NCI-H1436 (cell line): ENCODE measurements at regions not wholly inside any gene's neighbourhood (a gene's known extent, or its start where the extent isn't known, plus 50 kb on each side); places are given as distances from the start of the nearest gene placed in this dataset.

Source experiments
- DNase-seq: peaks from one replicate; lab custom pipeline; 2025; lab: John Stamatoyannopoulos, UW

- DNase-seq: no peak
These were observed 156.9 kb downstream of the USP12 start for GRCh38 chr13:27014406-27015359.

GRCh38 chr13:27012482-27013197 lies 159.0 kb downstream of the USP12 start:
- no peak for DNase-seq

DNA sequence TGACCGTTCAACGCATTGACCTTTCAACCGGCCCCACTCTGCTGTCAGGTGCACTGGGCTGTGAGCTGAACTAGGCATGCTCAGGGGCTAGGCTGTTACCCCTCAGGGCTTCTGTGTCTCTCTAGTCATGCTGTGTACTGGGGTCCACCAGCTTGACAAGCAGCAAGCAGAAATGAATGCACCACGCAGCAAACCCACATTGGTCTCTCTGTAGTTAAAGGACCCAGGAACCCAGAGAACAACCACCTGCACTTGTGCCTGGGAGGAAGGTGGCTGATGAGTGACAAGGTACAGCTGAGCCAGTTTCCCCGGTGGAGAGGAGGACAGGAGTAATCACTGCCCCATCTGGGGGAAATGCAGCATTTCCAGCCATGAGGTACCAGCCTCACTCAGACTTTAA lies 159.9 kb downstream of the USP12 start:
- no peak for DNase-seq

GRCh38 chr13:27008733-27009132 lies 162.9 kb downstream of the USP12 start:
- DNase-seq: no peak

DNA sequence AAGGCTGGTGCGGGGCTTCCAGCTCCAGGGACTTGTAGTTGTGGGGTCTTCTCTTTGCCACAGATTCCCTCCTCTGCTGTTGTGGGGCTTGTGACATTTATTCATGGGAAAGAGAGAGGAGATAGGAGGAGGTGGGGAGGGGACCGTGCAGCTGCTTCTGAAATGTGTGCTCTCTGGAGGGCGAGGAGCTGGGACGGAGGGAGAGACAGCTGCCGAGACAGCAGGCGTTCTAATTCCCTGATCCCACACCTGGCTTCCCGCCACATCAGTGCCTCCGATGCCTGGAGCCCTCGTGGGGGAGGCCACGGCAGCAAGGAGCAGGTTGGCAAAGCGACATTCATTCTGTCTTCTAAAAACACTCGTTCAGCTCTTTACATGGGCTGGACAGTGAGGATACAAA lies 164.4 kb downstream of the USP12 start:
- DNase-seq: no peak

DNA sequence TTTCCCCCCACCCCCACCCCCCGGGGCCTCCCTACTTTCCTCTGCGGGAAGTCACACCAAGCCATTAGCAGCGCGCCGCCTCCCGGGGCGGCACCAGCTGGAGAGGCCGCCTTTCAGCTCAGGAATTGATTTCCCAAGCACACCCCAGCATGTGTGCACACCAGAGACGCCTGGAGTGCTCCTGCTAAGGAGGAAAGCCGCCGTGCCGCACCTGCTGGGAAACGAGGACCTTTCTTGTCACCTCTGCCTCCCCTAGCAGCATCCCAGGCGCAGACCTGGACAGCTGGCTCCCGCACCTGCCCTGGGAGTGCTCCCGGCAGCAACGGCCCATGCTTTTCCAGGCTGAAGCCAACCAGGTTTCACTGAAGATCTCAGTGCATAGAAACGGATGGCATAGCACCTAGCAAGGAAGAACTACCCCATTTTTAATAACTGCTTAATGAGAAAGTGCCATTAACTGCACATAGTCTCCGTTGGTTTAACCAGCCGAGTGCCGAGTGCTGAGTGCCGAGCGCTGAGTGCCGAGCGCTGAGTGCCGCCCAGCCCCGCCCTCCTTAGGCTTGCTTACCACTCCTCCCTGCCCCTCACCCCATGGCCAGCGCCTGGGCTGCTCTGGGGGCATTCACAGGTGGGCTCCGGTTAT lies 165.0 kb downstream of the USP12 start:
- DNase-seq: no peak

GRCh38 chr13:27005976-27006518 lies 165.6 kb downstream of the USP12 start:
- no peak for DNase-seq

GRCh38 chr13:27005556-27005955 lies 166.1 kb downstream of the USP12 start:
- no peak for DNase-seq

- no peak for DNase-seq
These were observed 166.7 kb downstream of the USP12 start for GRCh38 chr13:27004866-27005265.

DNA sequence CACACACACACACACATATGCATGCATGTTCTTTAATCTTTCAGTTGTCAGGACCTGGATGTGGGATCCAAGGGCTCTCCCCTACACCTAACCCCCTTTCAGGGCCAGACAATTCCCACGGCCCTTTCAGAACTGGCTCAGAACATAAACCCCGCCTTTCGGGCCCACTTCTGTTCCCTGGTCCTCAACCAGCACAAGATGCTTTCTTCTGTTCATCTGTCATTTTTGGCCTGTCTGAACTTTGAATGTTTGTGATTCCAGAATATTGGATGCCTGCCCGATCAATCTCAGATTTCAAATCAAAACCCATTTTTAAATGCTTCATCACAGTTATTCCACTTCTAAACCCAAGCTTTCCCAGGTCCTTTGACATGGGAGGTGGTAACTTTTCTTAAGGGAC lies 167.3 kb downstream of the USP12 start:
- DNase-seq: no peak

DNA sequence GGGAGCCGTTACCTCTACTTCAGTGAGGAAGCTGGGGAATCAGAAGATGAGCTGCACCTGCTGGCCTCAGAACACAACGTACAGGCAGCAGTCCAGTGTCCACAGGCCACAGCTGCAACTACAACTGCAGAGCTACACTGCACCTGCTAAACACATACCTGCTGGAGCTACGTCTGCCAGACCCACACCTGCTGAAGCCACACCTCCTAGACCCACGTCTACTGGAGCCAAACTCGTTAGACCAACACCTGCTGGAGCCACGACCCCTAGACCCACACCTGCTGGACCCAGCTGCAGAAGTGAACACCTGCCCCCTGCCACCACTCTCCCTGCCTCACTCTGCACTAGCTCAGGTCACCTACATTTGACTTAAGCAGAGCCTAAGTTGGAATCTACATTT lies 169.9 kb downstream of the USP12 start:
- DNase-seq: no peak

DNA sequence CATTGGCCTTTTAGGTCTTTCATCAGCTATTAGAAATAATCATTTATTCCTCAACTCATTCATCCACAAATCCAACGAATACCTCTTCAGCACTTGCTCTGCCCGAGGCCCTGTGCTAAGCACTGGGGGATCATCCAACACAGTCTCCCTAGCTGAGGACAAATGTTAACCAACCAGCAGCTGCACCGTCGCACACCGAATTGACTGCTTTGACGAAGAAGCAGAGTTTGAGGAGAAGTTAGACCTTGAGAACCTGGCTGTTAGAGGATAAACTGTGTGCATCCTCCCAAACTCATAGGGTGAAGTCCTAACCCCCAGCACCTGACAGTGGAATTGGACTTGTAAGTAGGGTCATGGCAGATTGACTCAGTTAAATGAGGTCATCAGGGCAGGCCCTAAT lies 170.9 kb downstream of the USP12 start:
- no peak for DNase-seq

DNA sequence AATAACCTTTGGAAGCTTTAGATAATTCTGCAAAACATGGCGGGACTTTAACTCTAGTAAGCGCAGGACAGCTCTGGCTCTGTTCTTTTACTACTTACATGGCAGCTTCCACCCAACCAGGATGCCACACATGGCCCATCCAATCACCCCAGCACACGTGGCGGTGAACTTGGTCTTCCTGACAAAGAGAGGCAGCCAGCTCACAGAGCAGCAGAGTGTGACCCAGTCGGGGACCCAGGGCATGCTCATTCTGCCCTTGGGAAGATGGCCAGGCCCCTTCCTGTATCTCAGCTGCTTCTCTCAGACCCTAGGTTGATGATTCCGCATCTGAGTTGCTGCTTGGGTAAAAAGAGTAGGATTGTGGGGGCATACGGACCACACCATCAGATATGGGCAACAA lies 172.1 kb downstream of the USP12 start:
- no peak for DNase-seq

DNA sequence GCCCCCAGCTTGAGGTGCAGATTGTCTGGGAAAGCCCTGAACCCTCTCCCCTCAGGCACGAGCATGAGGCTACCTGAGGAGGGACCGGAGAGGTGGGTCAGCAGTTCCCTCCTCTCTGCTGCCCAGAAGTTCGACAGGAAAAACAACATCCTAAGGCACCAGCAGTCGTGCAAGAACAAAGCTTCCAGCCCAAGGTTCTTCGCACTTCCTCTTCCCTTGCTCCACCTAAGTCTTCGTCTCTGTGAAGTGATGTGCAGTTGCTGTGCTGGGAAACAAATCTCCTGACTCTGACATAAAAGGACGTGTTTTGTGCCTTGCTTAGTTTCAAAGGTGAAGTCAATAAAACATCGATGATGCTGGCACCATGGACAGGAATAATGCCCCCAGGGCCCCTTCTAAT lies 173.3 kb downstream of the USP12 start:
- no peak for DNase-seq

DNA sequence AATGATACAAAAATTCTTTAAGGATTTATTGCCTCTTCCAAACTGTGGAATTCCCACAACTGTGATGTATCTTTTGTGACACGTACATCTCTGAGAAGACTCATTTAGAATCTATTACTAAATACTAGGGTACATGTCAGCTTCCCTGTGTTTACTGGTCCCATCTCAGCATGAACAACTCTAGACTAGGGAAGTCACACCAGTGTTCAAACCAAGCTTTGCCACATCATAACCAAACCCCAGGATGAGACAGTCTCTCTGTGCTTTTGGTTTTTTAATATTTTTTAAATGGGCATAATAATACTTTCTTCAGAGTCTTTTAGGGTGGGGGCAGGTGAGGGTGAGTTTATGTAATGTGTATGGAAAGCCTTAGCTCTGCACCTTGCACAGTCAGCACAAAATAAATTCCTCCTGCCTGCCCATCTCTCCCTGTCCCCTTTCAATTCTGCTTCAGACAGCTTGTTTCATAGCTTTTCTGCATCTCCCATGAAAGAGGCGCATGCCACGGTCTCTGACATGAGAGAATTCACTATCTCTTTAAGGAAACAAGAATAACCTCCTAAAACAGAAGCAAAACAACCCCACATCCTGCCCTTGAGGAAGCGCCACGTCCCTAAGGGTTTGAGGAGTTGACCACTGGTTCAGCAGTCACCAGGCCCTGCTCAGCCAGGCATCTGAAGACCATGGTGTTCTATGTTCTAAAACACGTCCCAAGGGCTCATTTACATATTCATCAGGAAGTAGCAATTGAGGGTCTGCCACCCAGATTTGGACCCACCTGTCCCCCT lies 174.5 kb downstream of the USP12 start:
- no peak for DNase-seq

DNA sequence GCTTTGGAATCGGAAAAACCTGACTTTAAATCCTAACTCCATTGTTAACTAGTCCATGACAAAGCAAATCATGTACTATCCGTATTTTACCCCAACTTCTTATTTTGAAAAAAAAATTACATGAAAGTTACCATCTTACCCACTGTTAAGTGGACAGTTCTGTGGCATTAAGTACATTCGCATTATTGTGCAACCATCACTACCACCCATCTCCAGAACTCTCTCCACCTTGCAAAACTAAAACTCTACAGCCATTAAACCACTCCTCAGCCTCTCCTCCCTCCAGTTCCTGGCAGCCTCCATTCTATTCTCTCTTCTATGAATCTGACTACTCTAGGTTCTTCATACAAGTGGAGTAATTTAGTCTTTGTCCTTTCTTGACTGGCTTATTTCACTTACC lies 176.5 kb downstream of the USP12 start:
- DNase-seq: no peak

- DNase-seq: no peak
These were observed 177.8 kb downstream of the USP12 start for GRCh38 chr13:26993780-26994179.

DNA sequence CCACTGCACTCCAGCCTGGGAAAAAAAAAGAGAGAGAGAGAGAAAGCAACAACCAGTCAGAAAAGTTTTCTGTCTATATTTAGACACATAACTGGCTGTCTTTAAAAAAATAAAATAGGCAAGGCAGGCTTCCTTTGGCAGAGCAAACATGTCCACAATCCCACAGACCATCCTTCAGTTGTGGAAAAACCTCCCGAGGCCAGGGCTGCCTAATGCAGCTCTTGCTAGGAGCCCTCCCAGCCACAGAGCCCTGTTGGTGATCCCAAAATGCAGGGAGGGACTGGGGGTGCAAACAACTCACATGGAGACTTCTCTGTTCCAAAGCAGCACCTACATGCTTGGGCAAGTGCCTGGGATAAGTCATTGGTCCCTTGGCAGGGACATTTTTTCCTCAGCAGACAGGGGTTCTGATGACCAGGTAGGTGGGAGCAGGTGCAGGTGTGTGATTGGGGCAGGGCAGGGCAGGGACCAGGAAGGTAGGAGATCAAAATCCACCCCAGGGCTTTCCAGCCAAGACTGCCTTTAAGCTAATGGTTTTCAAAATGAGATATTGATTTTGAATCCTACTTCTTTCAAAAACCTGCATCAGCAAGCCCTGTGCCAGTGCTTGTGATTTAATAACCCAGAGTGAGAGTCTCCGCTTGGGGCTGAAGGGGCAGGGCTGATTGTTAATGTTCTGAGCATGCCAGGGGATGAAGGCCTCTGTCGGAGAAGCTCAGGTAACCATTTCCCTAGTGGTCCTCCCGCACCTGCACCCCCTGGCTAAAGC lies 178.5 kb downstream of the USP12 start:
- no peak for DNase-seq

DNA sequence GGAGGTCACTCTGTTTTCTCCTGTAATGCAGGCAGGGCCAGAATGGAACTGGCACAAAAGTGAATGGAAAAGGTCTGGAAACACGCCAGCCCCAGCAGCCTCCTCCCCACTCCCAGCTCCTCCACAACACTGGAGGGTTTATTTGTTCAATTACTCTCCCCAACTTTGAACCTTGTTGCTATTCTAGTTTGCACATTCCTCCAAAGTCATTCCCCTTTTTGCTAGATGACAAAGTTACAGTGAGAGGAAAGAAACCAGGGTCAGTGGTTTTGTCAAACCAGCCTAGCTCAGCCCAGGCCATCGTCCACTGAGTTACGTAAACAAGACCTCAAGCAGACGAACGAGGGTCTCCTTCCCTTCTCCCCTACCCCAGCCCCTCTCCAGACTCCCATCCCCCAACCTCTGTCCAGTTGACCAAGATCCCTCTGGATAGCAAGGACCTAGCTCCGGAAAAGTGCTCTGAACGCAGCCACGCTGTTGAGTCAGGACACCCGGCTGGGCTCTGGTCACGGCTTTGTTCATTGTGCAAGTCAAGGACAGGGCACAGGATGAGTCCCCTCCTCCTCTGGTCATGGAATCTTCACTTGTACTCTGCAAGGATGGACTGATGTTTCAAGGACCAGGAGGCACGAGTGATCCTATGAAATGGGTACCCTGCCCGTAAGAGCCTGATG lies 180.0 kb downstream of the USP12 start:
- DNase-seq: no peak

DNA sequence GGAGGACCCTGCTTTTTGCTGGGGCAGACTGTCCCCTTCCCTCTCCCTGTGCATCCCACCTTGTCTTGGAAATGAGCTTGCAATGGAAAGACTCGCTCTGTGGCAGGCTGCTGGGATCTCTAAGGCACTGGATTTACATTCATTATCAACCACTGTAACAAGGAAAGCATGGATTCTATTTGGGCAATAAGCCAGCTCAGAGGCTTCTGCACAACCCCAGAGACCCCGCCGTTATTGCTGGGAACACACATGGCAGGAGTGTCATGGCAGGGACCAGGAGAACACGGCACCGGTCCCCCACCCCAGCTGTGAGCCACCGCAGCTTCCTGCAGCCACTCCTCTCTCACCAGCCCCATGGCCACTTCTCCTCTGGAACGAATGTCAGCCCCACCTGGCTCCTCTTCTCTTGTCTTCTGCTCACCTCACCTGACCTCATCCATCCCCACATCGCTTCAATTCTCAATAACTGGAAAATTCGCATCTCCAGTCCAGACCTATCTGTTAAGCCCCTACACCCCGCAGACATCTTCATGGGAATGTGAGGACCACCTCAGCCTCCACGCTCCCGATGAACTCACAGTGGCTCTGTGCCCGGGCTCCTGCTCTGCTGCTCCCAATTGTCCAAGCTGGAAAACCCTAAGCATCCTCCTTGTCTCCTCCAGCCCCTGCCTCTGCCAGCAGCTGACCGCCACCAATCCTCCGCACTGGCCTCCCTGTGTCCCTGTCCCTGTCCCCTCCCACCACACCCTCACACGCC lies 181.5 kb downstream of the USP12 start:
- DNase-seq: no peak
